GM21737 (cell line): ENCODE measurements at regions not wholly inside any gene's neighbourhood (a gene's known extent, or its start where the extent isn't known, plus 50 kb on each side); places are given as distances from the start of the nearest gene placed in this dataset.
"Not testable (repeated sequence)": the region's sequence is repeated elsewhere in the genome, so short reads cannot be mapped to it uniquely, and the experiment has no call there.

ENCODE experiments used
- ATAC-seq: cut with Tn5 transposase; IDR thresholded peaks from one replicate; pipeline ENCODE4 v1.9.1; 2021; ENCODE audit warnings: mild to moderate bottlenecking, moderate library complexity; ENCODE audit not compliant: unreplicated experiment

DNA sequence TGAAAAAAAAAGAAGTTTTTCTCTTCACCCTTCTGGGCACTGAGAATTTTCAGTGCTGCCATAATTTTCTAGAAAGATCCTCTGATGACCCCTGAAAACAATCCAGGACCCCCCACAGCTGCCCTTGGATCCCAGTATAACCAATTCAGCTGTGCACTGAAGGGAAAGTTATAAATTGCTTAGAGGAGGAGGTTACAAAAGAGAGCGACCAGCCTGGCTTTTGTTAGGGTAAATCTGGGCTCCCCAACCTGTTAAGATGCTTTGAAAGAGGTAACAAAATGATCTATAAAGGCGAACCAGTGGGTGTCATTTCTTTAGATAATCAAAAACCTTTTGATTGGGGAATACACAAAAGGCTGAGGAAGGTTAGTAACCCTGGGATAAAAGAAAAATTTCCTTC is 407.9 kb upstream of the ATP11B start:
- no peak for ATAC-seq

DNA sequence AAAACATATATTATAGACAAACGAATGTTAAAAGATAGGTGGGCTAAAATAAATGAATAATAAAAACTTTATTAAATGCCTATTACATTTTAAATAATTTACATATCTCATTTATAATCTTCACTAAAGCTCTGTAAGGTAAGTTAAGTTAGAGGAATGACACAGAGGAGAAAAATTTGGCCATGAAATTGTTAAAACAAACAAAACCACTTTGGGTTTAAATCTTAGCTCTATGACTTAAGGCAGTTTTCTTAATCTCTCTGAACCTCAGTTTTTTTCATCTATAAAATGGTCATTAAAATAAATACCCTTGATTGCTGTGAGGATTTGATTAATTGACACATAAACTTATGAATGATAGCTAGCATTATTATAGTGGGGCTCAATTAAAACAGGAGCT is 404.8 kb upstream of the ATP11B start:
- no peak for ATAC-seq

DNA sequence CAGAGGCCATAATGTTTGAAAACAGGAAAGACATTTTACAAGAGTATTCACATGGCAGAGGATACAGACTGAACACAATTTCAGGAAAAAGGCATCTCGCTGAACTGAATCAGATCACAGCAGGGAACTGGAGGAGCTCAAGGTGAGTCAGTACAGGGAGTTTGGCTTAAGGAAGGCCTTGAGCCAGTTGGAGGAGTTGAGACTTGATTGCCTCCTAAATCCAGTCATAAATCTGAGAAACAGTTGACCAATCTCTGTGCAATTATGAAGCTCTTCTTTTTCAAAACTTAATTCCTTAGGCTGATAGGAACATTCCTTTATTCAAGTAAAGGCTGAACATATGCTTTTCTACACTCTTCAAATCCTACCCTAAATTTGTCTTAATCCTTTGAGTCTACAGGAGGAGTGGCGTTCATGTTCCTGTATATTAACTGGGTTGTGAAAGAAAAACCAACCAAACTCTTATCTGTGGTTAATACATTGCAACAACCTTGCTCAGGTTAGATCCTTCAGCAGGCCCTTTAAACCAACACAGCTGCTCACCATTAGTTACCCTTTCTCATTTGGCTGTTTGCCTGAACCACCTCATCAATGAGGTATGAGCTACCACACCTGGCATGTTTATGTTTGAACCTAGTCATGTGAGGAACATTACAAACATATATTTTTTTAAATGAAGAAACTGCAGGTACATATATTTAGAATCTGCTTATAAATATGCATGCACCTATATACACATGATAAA is 404.1 kb upstream of the ATP11B start:
- no peak for ATAC-seq

DNA sequence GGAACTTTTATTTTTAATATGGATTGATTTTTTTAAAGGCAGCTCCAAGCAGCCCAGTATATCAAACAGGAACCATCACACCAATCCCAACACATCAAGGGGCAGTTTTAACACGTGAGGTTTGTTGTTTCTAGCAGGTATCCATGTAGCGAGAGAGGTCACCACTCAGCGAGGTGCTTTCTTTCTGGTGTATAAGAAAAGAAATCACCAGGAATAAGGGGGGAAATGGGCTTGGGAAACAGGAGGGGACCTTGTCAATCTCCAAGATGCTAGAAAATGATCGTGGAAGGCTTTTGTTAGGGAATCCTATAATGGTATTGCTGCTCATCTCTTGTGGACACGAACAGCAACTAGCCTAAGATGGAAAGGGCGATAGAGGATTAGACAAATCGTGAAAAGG is 402.9 kb upstream of the ATP11B start:
- no peak for ATAC-seq

DNA sequence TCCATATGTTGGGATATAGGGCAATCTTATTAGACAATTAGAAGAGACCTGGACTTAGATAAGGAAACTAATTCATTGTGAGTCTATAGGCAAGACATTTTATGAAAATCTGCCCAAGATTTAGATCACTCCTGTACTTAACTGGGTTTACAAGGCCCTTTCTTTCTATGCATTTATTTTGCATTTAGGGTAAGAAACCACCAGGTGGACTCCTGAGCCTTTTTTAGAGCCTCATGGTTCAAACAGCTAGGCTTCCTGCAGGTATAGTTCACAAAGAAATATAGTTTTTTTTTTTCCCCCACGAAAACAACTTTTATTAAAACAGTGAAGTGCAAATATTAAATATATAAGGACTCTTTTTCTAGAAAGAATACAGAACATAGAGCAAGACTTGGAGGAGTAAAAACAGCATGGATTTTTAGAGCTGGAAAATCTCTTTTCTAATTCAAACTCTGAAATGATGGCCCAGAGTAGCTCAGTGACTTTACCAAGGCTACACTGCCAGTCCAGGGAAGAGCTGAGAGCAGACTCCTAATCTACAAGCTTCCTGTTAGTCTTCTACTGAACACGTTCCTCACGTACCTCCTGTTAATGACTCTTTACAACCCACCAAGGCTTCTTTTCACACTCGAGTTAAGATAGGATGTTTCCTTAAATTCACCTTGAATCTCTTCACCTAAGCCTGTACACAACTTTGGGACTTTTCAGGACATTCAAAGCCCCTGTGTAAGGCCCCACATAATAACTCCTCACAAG is 400.9 kb upstream of the ATP11B start:
- no peak for ATAC-seq

DNA sequence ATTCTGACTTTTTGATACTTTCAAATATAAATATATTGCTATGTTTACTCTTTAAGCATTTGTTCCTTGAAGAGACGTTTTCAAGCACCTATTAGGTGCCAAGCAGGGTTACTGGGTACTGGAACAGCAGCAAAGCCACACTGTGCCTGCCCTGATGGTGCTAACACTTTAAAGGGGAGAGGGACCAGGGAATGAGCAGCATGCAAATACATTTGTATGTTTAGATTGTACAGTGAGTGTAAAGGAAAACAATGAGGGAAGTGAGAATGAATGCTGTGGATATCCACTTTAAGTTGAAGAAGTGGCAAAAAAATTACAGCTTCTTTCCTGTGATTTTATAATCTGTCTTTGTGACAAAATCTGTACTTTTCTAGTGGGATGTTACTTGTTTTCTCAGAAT is 400.2 kb upstream of the ATP11B start:
- no peak for ATAC-seq

DNA sequence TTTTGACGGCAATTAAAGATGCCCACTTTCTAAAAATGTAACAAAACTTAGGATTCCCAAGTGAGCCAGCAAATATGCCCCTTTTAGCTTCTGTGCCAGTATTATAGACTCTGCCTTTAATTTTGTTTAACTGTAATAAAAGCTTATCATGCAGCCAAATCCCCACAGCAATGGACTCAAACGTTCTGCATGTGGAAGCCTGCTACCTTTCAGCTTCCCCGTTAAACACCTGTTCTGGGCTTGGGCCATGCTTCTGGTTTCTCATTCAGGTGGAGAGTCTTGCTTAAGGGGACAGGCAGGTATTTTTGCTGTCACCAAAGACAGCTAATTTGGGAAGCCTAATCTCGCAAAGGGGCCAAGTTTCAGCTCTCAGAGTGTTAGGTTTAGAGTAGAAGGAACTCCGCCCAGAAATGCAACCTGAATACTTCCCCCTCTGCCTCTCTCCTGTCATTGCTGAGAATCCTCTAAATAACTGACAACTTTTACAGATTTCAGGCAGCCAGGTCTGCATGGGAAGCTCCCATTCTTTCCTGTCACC is 399.4 kb upstream of the ATP11B start:
- ATAC-seq: no peak

DNA sequence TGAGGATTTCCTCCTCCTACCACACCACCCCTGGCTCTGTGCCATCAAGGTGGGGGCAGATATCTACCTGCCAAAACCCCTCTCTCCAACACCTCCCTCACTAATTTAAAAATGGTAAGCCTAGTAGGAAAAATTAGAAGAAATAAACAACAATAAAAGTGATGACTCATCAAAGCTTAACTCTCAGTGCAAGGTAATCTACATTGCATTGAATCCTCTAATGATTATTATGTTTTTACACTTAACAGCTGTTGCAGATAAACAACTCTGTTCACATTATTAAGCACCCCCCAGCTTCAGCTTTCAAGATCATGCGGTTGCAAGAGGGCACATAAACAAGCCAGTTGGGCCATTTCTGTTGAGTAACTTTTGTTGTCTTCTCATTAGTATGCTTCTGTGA is 396.1 kb upstream of the ATP11B start:
- ATAC-seq: no peak

DNA sequence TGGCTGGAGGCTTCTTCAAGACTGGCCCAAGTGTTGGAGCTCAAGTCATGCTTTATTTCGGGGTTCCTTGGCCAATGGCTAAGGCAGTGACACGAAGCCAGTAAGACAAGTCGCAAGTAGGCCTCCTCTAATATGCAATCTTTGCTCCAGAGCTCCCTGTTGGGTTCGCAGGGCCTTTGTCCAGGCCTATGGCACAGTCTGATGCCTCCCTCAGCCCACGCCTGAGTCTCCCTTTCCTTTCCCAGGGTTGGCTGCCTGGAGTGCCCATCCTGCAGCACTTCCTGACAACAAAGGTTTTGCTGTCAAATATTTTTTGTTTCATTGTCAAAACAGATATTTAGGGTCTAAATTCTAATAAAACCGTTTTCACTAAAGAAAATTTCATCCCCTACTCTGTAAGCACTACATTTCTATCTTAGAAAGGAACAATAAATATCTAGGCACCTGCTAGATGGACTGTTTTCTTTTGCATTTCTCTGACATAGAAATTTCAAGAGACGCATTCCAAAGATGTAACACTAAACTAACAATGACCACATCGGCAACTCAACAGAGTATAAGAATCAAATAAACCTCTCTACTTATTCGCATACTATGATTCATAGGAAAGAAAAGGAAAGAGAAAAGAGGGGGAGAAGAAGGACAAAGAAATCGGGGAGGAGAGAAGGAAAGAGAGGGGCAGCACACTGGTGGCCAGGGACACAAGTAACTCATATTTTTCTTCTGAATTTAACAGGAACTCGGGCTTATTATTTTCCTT is 393.1 kb upstream of the ATP11B start:
- ATAC-seq: no peak

DNA sequence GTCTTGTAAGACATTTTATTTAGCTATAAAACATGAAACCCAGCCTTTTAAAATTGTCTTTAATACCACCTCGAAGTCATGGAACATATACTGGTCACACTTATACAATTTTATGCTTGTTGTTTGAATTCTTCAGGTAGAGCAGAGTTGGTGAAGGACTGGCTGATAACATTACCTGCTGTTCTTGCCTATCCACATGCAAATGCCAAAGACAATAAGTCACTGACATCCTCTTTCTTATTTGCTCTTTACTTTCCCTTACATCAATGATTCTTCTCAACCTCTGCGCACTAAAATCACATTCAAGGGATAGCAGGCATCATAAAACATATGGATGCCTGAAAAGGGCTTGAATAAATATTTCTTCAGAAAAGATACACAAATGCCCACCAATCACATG is 392.5 kb upstream of the ATP11B start:
- no peak for ATAC-seq

DNA sequence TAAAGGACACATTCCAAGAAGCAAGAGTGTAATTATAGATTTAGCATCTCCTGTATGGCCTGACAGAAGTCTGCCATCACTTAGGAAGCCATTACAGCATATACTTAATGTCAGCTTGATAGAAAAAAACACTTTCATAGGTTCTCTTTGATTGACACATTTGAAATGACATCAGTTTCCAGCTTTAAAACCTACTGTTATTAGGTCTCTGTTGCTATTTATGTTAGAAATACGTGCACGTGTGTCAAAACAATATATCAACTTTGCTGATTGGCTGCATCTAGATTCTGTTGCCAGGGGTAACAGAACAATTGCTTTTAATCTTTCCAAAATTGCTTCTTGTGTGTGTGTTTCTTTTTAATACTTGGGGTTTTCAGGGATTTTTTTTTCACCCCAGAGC is 389.3 kb upstream of the ATP11B start:
- no peak for ATAC-seq

DNA sequence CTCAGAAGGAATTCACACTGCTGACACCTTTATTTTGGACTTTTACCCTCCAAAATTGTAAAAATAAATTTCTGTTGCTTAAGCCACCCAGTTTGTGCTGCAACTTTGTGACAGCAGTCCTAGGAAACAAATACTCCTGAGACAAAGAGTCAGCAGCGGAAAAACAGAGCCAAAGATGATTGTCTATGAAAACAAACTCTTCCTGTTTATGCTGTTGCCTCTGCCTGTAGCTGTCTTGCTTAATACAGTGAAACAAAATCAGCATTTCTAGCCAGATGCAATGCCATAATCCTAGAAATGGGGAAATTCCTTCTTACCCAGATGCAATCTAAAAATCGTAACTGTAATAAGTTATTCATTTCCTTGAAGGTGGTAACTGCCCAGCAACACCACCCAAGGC is 387.5 kb upstream of the ATP11B start:
- no peak for ATAC-seq

DNA sequence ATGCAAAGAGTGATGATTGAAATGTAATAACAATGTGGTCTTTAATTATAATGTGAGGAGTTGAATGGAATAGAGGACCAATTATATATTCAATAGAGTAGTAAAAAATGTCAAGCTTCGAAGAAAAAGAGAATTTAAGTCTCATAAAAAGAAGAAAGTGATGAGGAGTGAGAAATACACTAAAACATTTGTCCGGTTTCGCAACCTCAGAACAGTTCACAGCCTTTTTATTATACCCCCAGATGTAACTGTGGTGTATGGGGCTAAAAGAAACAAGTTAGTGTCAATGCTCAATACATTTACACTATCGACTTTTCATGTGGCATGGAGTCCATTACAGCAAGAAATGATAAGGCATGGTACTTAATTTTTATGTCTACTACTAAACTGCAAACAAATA is 386.5 kb upstream of the ATP11B start:
- no peak for ATAC-seq

DNA sequence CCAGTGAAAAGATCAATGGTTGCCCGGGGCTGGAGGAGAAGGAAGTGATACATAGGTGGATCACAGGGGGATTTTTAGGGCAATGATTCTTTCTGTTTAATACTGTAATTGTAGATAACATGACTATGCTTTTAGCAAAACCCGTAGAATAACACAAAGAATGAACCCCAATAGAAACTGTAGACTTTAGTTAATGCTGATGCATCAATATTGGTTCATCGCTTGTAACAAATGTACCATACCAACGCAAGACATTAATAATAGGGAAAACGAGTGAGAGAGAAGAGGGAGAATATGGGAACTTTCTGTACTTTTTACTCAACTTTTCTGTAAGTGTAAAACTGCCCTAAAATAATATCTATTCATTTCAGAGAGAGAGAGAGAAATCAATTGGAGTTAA is 383.3 kb upstream of the ATP11B start:
- ATAC-seq: no peak

DNA sequence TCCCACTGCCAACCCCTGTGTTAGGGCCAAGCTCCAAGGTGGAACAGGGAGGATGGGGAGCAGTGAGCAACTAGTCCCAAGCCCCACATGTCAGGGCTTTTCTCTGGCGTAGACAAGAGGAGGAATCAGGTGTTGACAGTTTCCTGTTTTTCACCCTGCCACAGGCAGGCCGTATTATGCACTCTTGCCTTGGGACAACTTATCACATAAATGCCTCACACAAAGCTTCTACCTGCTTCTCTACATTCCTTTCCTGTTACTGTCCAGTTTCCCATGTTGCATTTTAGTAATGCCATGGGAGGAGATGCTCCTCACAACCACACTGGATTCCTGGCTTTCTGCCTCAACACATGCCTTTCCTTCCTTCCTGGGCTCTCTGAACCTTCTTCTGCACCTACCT is 381.2 kb upstream of the ATP11B start:
- no peak for ATAC-seq

DNA sequence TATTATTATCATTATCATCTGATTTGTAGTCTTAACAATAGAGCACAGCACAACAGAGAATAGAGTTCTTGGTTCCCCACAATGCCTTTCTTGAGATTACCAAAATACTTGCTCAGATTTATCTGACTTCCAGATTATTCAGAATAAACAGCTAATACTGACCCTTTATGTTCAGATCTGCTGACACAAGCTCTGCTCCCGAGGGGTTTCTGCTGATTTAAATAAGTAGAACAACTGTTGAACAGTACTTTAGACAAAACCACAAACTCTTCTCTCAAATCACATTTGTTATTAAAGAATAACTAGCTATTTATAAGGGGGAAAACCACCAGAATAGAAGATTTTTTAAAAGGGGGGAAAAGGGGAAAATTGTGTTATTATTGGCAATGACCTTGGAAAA is 380.2 kb upstream of the ATP11B start:
- ATAC-seq: no peak

DNA sequence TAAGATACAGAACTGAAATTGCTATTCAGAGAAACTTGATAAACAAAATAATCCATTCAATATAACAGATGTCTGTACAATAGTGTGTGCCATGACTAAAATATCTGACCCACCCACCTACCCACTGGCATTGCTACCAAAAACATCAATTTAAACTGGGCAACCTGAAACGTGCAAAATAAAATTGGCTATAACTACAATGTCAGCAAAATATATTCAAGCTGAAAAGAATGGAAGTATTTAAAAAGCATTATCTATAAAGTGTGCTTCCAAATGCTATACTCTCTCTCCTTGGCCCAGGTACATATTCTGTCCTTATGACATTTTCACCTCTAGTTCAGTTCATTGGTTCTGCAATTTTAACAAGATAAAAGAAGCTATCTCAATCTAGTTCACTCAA is 379.6 kb upstream of the ATP11B start:
- no peak for ATAC-seq

DNA sequence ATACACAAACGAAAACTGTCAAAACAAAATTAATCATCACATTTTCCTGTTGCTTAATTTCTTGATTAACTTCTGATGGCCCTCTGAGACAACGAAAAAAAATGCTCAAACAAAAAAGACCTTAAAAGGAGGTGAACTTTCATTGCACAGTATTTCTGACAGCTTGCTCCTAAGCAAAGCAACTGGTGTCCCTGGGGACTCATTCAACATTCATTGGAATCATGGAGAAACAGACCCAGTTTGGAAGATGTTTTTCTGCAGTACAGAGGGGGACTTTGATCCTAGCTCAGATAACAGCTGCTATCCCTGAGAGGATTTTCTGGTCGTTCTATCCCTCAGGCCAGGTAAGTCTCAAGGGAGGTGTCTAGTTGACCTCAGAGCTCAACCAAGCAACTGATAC is 378.7 kb upstream of the ATP11B start:
- no peak for ATAC-seq

DNA sequence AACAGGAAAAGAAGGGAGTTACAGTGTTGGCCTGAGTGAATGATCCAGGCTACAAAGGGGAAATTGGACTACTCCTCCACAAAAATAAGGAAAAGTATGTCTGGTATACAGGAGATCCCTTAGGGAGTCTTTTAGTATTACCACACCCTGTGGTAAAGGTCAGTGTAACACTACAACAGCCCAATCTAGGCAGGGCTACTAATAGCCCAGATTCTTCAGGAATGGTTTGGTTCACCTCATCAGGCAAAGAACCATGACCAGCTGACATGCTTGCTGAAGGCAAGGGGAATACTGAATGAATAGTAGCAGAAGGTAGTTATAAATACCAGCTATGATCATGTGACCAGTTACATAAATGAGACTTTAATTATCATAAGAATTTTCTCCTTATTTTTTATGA is 372.6 kb upstream of the ATP11B start:
- no peak for ATAC-seq

DNA sequence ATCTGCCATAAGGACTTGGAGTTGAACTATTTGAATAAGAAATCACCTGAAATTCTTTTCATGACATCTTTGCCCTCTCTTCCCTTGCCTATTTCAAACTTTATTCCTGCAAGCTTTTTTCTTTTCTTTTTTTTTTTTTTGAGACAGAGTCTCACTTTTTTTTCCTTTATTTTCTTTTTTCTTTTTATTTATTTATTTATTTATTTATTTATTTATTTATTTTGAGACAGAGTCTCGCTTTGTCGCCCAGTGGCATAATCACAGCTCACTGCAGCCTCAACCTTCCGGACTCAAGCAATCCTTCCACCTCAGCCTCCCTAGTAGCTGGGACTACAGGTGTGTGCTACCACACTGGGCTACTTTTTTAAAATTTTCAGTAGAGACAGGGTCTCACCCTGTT is 369.3 kb upstream of the ATP11B start:
- ATAC-seq: no peak

DNA sequence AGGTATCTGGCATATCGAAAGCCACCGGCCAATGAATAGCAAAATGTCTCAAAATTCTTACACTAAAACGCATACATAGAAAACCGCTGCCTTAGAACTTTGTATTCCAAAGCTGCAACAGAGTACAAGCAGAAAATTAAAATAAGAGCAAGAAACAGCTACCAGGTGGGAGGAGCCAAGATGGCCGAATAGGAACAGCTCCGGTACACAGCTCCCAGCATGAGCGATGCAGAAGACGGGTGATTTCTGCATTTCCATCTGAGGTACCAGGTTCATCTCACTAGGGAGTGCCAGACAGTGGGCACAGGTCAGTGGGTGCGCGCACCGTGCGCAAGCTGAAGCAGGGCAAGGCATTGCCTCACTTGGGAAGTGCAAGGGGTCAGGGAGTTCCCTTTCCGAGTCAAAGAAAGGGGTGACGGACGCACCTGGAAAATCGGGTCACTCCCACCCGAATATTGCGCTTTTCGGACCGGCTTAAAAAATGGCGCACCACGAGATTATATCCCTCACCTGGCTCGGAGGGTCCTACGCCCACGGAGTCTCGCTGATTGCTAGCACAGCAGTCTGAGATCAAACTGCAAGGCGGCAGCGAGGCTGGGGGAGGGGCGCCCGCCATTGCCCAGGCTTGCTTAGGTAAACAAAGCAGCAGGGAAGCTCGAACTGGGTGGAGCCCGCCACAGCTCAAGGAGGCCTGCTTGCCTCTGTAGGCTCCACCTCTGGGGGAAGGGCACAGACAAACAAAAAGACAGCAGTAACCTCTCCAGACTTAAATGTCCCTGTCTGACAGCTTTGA is 367.2 kb upstream of the ATP11B start:
- ATAC-seq: not testable (repeated sequence)
